Endothelial cell of hepatic sinusoid (primary cell): ENCODE measurements at regions not wholly inside any gene's neighbourhood (a gene's known extent, or its start where the extent isn't known, plus 50 kb on each side); places are given as distances from the start of the nearest gene placed in this dataset.

Experiments used
- in situ Hi-C: cut with HindIII; loops from 2 replicates; pipeline ENCODE4 v1.10.0; 2017; ENCODE audit warnings: low sequenced_read_pairs

GRCh38 chr4:163948920-163949455, 454.5 kb downstream of the TMA16 start:
- in situ Hi-C loops: no loop called here

GRCh38 chr4:163949976-163950601, 455.6 kb downstream of the TMA16 start:
- in situ Hi-C loops: no loop called here

GRCh38 chr4:163955288-163955687, 460.8 kb downstream of the TMA16 start:
- in situ Hi-C loops: no loop called here

GRCh38 chr4:163958751-163959150, 464.3 kb downstream of the TMA16 start:
- in situ Hi-C loops: no loop called here

- in situ Hi-C loops: no loop called here
Measured at GRCh38 chr4:163959932-163960331, 465.4 kb downstream of the TMA16 start.

- in situ Hi-C loops: no loop called here
Measured at GRCh38 chr4:163966612-163967011, 472.1 kb downstream of the TMA16 start.

- in situ Hi-C loops: no loop called here
Measured at GRCh38 chr4:163967263-163967662, 472.8 kb downstream of the TMA16 start.

GRCh38 chr4:163967710-163968109, 473.2 kb downstream of the TMA16 start:
- in situ Hi-C loops: no loop called here

- in situ Hi-C loops: no loop called here
Measured at GRCh38 chr4:163969291-163969690, 474.8 kb downstream of the TMA16 start.

- in situ Hi-C loops: no loop called here
Measured at GRCh38 chr4:163976588-163976987, 482.1 kb downstream of the TMA16 start.

- in situ Hi-C loops: no loop called here
Measured at GRCh38 chr4:163988391-163988790, 493.9 kb downstream of the TMA16 start.

GRCh38 chr4:163988865-163989264, 494.4 kb downstream of the TMA16 start:
- in situ Hi-C loops: no loop called here

GRCh38 chr4:163991298-163991865, 496.9 kb downstream of the TMA16 start:
- in situ Hi-C loops: no loop called here

GRCh38 chr4:164009435-164009834, 514.9 kb downstream of the TMA16 start:
- in situ Hi-C loops: no loop called here

- in situ Hi-C loops: no loop called here
Measured at GRCh38 chr4:164011791-164012190, 517.3 kb downstream of the TMA16 start.

- in situ Hi-C loops: no loop called here
Measured at GRCh38 chr4:164012396-164013027, 518.0 kb downstream of the TMA16 start.

GRCh38 chr4:164021947-164022346, 527.5 kb downstream of the TMA16 start:
- in situ Hi-C loops: no loop called here

GRCh38 chr4:164023214-164023613, 528.7 kb downstream of the TMA16 start:
- in situ Hi-C loops: no loop called here

- in situ Hi-C loops: no loop called here
Measured at GRCh38 chr4:164027805-164028204, 533.3 kb downstream of the TMA16 start.

GRCh38 chr4:164039482-164039881, 545.0 kb downstream of the TMA16 start:
- in situ Hi-C loops: no loop called here

GRCh38 chr4:164056426-164057142, 562.1 kb downstream of the TMA16 start:
- in situ Hi-C loops: no loop called here
